Astrocyte (in vitro differentiated cells and primary cell): ENCODE measurements at regions not wholly inside any gene's neighbourhood (a gene's known extent, or its start where the extent isn't known, plus 50 kb on each side); places are given as distances from the start of the nearest gene placed in this dataset.
A peak's percentile ranks its signal among the peaks of the same experiment; 100 is the strongest.

ENCODE experiments used
- DNase-seq: peaks from one replicate; pipeline ENCODE4 v3.0.0-alpha.2; 2010; ENCODE audit warnings: low read depth
- FAIRE-seq: peaks from 2 replicates; lab custom pipeline; 2011; peaks lifted over from hg19 to GRCh38; lab: Jason Lieb, UNC
- H2AFZ ChIP-seq: 2 replicates; pipeline ENCODE4 v1.6.0; 2012; ENCODE audit warnings: low read depth, low read length, inconsistent platforms
- H3K27ac ChIP-seq: 2 replicates; pipeline ENCODE4 v1.5.1; 2011; ENCODE audit warnings: low read depth, low read length, inconsistent platforms
- H3K27me3 ChIP-seq: 2 replicates; pipeline ENCODE4 v1.6.0; 2011; ENCODE audit warnings: low read length, inconsistent platforms; ENCODE audit not compliant: insufficient read depth
- H3K36me3 ChIP-seq: 2 replicates; pipeline ENCODE4 v1.5.1; 2011; ENCODE audit warnings: low read length, inconsistent platforms; ENCODE audit not compliant: insufficient read depth
- H3K4me1 ChIP-seq: 2 replicates; pipeline ENCODE4 v1.5.1; 2011; ENCODE audit warnings: low read length, inconsistent platforms; ENCODE audit not compliant: insufficient read depth
- H3K4me2 ChIP-seq: 2 replicates; pipeline ENCODE4 v1.6.0; 2012; ENCODE audit warnings: low read length, inconsistent platforms
- H3K4me3 ChIP-seq: 2 replicates; pipeline ENCODE4 v1.5.1; 2011; ENCODE audit warnings: low read depth, mild to moderate bottlenecking, low read length, inconsistent platforms; ENCODE audit not compliant: insufficient read depth
- H3K79me2 ChIP-seq: 2 replicates; pipeline ENCODE4 v1.6.0; 2012; ENCODE audit warnings: mild to moderate bottlenecking, low read length, inconsistent platforms; ENCODE audit not compliant: insufficient read depth
- H3K9ac ChIP-seq: 2 replicates; pipeline ENCODE4 v1.6.0; 2012; ENCODE audit warnings: mild to moderate bottlenecking, low read length, inconsistent platforms
- H3K9me3 ChIP-seq: 2 replicates; pipeline ENCODE4 v1.5.1; 2012; ENCODE audit warnings: low read depth, mild to moderate bottlenecking, low read length, inconsistent platforms; ENCODE audit not compliant: insufficient read depth
- H4K20me1 ChIP-seq: 2 replicates; pipeline ENCODE4 v1.6.0; 2012; ENCODE audit warnings: low read length, inconsistent platforms; ENCODE audit not compliant: insufficient read depth
- H3K27ac Mint-ChIP-seq: one replicate; pipeline ENCODE4 v1.8.0; 2021; ENCODE audit warnings: mild to moderate bottlenecking, mixed read lengths; ENCODE audit not compliant: unreplicated experiment
- H3K27me3 Mint-ChIP-seq: one replicate; pipeline ENCODE4 v1.8.0; 2021; ENCODE audit warnings: low read depth, mixed read lengths; ENCODE audit not compliant: unreplicated experiment
- H3K36me3 Mint-ChIP-seq: one replicate; pipeline ENCODE4 v1.8.0; 2021; ENCODE audit warnings: low read depth, mixed read lengths; ENCODE audit not compliant: unreplicated experiment
- H3K4me1 Mint-ChIP-seq: one replicate; pipeline ENCODE4 v1.8.0; 2021; ENCODE audit warnings: low read depth, mixed read lengths; ENCODE audit not compliant: unreplicated experiment
- H3K4me3 Mint-ChIP-seq: one replicate; pipeline ENCODE4 v1.8.0; 2021; ENCODE audit warnings: mild to moderate bottlenecking, moderate library complexity, mixed read lengths; ENCODE audit not compliant: unreplicated experiment
- H3K9me3 Mint-ChIP-seq: one replicate; pipeline ENCODE4 v1.8.0; 2021; ENCODE audit warnings: mild to moderate bottlenecking, mixed read lengths; ENCODE audit not compliant: unreplicated experiment
- EZH2 ChIP-seq: IDR thresholded peaks from 2 replicates; pipeline ENCODE4 v1.6.1; 2012; ENCODE audit warnings: mild to moderate bottlenecking, low read length, inconsistent platforms; ENCODE audit not compliant: insufficient read depth
- TF ChIP-seq, protein P1 (sequence below): IDR thresholded peaks from 2 replicates; pipeline ENCODE4 v1.5.1; 2011; ENCODE audit warnings: low read depth, mild to moderate bottlenecking, inconsistent platforms, low read length, moderate library complexity; ENCODE audit not compliant: insufficient read depth

DNA sequence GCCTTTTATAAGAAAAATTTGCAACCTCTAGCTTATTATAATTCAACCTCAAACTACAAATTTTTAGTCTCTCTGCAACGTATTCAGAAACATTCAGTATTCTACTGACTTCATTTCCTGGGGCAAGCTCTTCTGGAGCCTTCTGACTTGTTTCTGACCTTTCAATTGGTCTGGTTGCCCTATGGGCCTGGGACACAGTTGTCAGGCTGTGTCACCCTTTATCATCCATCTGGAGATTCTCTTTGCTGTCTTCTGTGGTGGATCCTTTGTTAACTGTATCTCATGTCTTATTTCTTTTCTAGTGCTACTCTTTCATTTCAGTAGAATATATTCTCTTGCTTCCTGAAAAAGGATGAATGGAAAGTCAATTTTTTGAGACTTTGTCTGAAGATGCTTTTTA is 55.1 kb upstream of the PGRMC2 start:
- Mint-ChIP-seq H3K27ac (no peak overlapping the region), H3K9me3 (peaks cover 3% of the 10 kb centered on the region), H3K4me1 (peaks cover 40% of the 10 kb centered on the region), H3K36me3 (peaks cover 9% of the 10 kb centered on the region), H3K27me3 (no peaks in the 10 kb centered on the region), H3K4me3 (no peak overlapping the region)
- no peak overlapping the region for H2AFZ ChIP-seq
- no peak overlapping the region for H3K4me2 ChIP-seq
- no peaks in the 10 kb centered on the region for H3K79me2 ChIP-seq
- TF ChIP-seq EZH2 = no peak
- TF ChIP-seq, protein P1, sequence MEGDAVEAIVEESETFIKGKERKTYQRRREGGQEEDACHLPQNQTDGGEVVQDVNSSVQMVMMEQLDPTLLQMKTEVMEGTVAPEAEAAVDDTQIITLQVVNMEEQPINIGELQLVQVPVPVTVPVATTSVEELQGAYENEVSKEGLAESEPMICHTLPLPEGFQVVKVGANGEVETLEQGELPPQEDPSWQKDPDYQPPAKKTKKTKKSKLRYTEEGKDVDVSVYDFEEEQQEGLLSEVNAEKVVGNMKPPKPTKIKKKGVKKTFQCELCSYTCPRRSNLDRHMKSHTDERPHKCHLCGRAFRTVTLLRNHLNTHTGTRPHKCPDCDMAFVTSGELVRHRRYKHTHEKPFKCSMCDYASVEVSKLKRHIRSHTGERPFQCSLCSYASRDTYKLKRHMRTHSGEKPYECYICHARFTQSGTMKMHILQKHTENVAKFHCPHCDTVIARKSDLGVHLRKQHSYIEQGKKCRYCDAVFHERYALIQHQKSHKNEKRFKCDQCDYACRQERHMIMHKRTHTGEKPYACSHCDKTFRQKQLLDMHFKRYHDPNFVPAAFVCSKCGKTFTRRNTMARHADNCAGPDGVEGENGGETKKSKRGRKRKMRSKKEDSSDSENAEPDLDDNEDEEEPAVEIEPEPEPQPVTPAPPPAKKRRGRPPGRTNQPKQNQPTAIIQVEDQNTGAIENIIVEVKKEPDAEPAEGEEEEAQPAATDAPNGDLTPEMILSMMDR = no peak
- H4K20me1 ChIP-seq = no peaks in the 10 kb centered on the region
- no peak overlapping the region for H3K27ac ChIP-seq
- peaks cover 24% of the 10 kb centered on the region for H3K4me1 ChIP-seq
- no peak for DNase-seq
- FAIRE-seq = no peak
- no peaks in the 10 kb centered on the region for H3K27me3 ChIP-seq
- H3K4me3 ChIP-seq = no peak overlapping the region
- H3K9ac ChIP-seq = no peak overlapping the region
- no peaks in the 10 kb centered on the region for H3K36me3 ChIP-seq
- no peaks in the 10 kb centered on the region for H3K9me3 ChIP-seq

DNA sequence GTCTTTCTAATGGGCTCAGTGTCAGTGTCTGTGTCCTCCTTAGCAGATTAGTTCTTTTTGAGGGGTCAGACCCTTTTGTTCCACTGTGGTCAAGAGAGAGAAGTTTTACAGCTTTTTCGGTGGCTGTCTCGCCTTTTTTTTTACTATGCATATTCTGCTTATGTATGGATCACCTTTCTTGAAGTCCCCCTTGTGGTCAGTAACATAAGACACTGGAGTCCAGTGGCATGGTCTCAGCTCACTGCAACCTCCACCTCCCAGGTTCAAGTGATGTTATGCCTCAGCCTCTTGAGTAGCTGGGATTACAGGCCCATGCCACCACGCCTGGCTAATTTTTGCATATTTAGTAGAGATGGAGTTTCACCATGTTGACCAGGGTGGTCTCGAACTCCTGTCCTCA is 54.0 kb upstream of the PGRMC2 start:
- H3K27ac Mint-ChIP-seq = no peak overlapping the region
- no peak for TF ChIP-seq EZH2
- TF ChIP-seq, protein P1 = no peak
- no peak overlapping the region for H3K27ac ChIP-seq
- H3K9me3 Mint-ChIP-seq = peaks cover 3% of the 10 kb centered on the region
- H3K4me3 Mint-ChIP-seq = no peak overlapping the region
- H3K27me3 Mint-ChIP-seq = no peaks in the 10 kb centered on the region
- no peak for FAIRE-seq
- H3K4me2 ChIP-seq = no peak overlapping the region
- no peak overlapping the region for H2AFZ ChIP-seq
- H3K9ac ChIP-seq = no peak overlapping the region
- DNase-seq = no peak
- no peak overlapping the region for H3K4me3 ChIP-seq
- H3K9me3 ChIP-seq = no peaks in the 10 kb centered on the region
- H3K79me2 ChIP-seq = no peaks in the 10 kb centered on the region
- H4K20me1 ChIP-seq = no peaks in the 10 kb centered on the region
- no peaks in the 10 kb centered on the region for H3K27me3 ChIP-seq
- peaks cover 18% of the 10 kb centered on the region for H3K4me1 ChIP-seq
- H3K4me1 Mint-ChIP-seq = peaks cover 36% of the 10 kb centered on the region
- no peaks in the 10 kb centered on the region for H3K36me3 ChIP-seq
- peaks cover 9% of the 10 kb centered on the region for H3K36me3 Mint-ChIP-seq

- Histone ChIP-seq H3K27me3 (no peaks in the 10 kb centered on the region), H3K79me2 (no peaks in the 10 kb centered on the region), H3K4me1 (peaks cover 18% of the 10 kb centered on the region), H3K27ac (peak overlapping the region; percentile 30), H2AFZ (no peak overlapping the region), H3K4me3 (no peak overlapping the region), H3K36me3 (no peaks in the 10 kb centered on the region), H3K4me2 (peak overlapping the region; percentile 54), H3K9ac (no peak overlapping the region), H4K20me1 (no peaks in the 10 kb centered on the region), H3K9me3 (no peaks in the 10 kb centered on the region)
- peak; percentile 96 for FAIRE-seq
- no peaks in the 10 kb centered on the region for H3K9me3 Mint-ChIP-seq
- peak overlapping the region; percentile 96 for H3K27ac Mint-ChIP-seq
- H3K36me3 Mint-ChIP-seq = peaks cover 6% of the 10 kb centered on the region
- DNase-seq = peak; percentile 97
- no peak overlapping the region for H3K4me3 Mint-ChIP-seq
- TF ChIP-seq EZH2 = no peak
- TF ChIP-seq, protein P1 = no peak
- H3K27me3 Mint-ChIP-seq = no peaks in the 10 kb centered on the region
- peaks cover 36% of the 10 kb centered on the region for H3K4me1 Mint-ChIP-seq
Measured at GRCh38 chr4:128338634-128339355, 51.2 kb upstream of the PGRMC2 start.
